SK-N-SH treated with all-trans-retinoic acid at 6 μM for 48 hours (cell line): ENCODE measurements at regions not wholly inside any gene's neighbourhood (a gene's known extent, or its start where the extent isn't known, plus 50 kb on each side); places are given as distances from the start of the nearest gene placed in this dataset.

Experiments used
- ATAC-seq: fragments of 200-7000 bp; cut with Tn5 transposase; 3 replicates; pipeline ENCODE4 v1.9.1; 2020; ENCODE audit warnings: mild to moderate bottlenecking, moderate library complexity
- ARNTL ChIP-seq: fragments of 450-650 bp; formaldehyde crosslinking; IDR thresholded peaks from 2 replicates; pipeline ENCODE4 v1.5.0; 2020; ENCODE audit warnings: low read depth, mild to moderate bottlenecking, moderate library complexity, borderline replicate concordance
- BACH2 ChIP-seq: fragments of 250-450 bp; sonication (Bioruptor Pico); IDR thresholded peaks from 2 replicates; pipeline ENCODE4 v1.9.0; 2021; ENCODE audit warnings: mild to moderate bottlenecking, borderline replicate concordance
- CSDC2 ChIP-seq: fragments of 250-450 bp; sonication (Bioruptor Pico); IDR thresholded peaks from 2 replicates; pipeline ENCODE4 v1.5.0; 2020; ENCODE audit warnings: mild to moderate bottlenecking, moderate library complexity
- ESRRG ChIP-seq: fragments of 250-450 bp; sonication (Bioruptor Pico); IDR thresholded peaks from 2 replicates; pipeline ENCODE4 v1.6.1; 2021; ENCODE audit warnings: mild to moderate bottlenecking
- GLIS3 ChIP-seq: fragments of 250-450 bp; sonication (Bioruptor Pico); IDR thresholded peaks from 2 replicates; pipeline ENCODE4 v1.5.0; 2020; ENCODE audit warnings: mild to moderate bottlenecking, moderate library complexity
- ISL1 ChIP-seq: fragments of 250-450 bp; sonication (Bioruptor Pico); IDR thresholded peaks from 2 replicates; pipeline ENCODE4 v2.1.2; 2022; ENCODE audit warnings: mild to moderate bottlenecking, moderate library complexity
- OSR1 ChIP-seq: fragments of 250-450 bp; sonication (Bioruptor Pico); IDR thresholded peaks from 2 replicates; pipeline ENCODE4 v1.8.0; 2022; ENCODE audit warnings: moderate library complexity, mild to moderate bottlenecking, inconsistent platforms
- RARB ChIP-seq: fragments of 250-450 bp; sonication (Bioruptor Pico); IDR thresholded peaks from 2 replicates; pipeline ENCODE4 v1.8.0; 2021; ENCODE audit warnings: mild to moderate bottlenecking, moderate library complexity
- SNAI2 ChIP-seq: fragments of 250-450 bp; sonication (Bioruptor Pico); IDR thresholded peaks from 2 replicates; pipeline ENCODE4 v1.5.0; 2020; ENCODE audit warnings: mild to moderate bottlenecking, moderate library complexity
- TCF4 ChIP-seq: fragments of 250-450 bp; sonication (Bioruptor Pico); IDR thresholded peaks from 2 replicates; pipeline ENCODE4 v1.8.0; 2021; ENCODE audit warnings: mild to moderate bottlenecking, moderate library complexity, borderline replicate concordance
- TOX ChIP-seq: fragments of 250-450 bp; sonication (Bioruptor Pico); IDR thresholded peaks from 2 replicates; pipeline ENCODE4 v1.8.0; 2021; ENCODE audit warnings: mild to moderate bottlenecking, moderate library complexity, borderline replicate concordance
- ZC3H10 ChIP-seq: fragments of 250-450 bp; sonication (Bioruptor Pico); IDR thresholded peaks from 2 replicates; pipeline ENCODE4 v1.5.1; 2021; ENCODE audit warnings: mild to moderate bottlenecking, moderate library complexity
- ZFP3 ChIP-seq: fragments of 250-450 bp; sonication (Bioruptor Pico); IDR thresholded peaks from 2 replicates; pipeline ENCODE4 v1.5.0; 2020; ENCODE audit warnings: mild to moderate bottlenecking, moderate library complexity
- ZFP30 ChIP-seq: fragments of 450-650 bp; formaldehyde crosslinking; IDR thresholded peaks from 2 replicates; pipeline ENCODE4 v1.5.0; 2022; ENCODE audit warnings: mild to moderate bottlenecking, moderate library complexity
- ZNF565 ChIP-seq: fragments of 450-650 bp; formaldehyde crosslinking; conservative IDR thresholded peaks from 2 replicates; pipeline ENCODE4 v1.5.0; 2020; ENCODE audit warnings: low read depth, mild to moderate bottlenecking, moderate library complexity
- ZNF70 ChIP-seq: fragments of 450-650 bp; formaldehyde crosslinking; IDR thresholded peaks from 2 replicates; pipeline ENCODE4 v1.5.0; 2020; ENCODE audit warnings: mild to moderate bottlenecking, moderate library complexity
- TF ChIP-seq, protein P1 (sequence below): fragments of 250-450 bp; sonication (Bioruptor Pico); IDR thresholded peaks from 2 replicates; pipeline ENCODE4 v1.5.1; 2021; ENCODE audit warnings: mild to moderate bottlenecking, moderate library complexity
- TF ChIP-seq, protein P2 (sequence below): fragments of 250-450 bp; sonication (Bioruptor Pico); IDR thresholded peaks from 2 replicates; pipeline ENCODE4 v1.5.1; 2020; ENCODE audit warnings: low read depth, mild to moderate bottlenecking, moderate library complexity
- TF ChIP-seq, protein P3 (sequence below): fragments of 250-450 bp; sonication (Bioruptor Pico); IDR thresholded peaks from 2 replicates; pipeline ENCODE4 v1.5.0; 2020; ENCODE audit warnings: mild to moderate bottlenecking, moderate library complexity
- TF ChIP-seq, protein P4 (sequence below): fragments of 250-450 bp; sonication (Bioruptor Pico); IDR thresholded peaks from 2 replicates; pipeline ENCODE4 v1.8.0; 2021; ENCODE audit warnings: low read depth, mild to moderate bottlenecking, moderate library complexity, borderline replicate concordance

DNA sequence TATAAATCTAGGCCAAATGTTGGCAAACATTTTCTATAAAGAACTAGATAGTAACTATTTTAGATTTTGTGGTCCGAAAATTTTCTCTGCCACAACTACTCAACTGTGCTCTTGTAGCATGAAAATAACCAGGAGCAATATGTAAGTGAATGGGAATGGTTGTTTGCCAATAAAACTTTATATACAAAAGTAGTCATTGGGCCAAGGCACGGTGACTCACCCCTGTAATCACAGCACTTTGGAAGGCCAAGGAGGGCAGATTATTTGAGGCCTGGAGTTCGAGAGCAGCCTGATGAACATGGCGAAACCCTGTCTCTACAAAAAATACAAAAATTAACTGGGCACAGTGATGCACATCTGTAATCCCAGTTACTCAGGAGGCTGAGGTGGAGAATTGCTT, 617.1 kb downstream of the EPM2A start:
- TF ChIP-seq ZC3H10 (CRISPR knock-in tag), result no peak
- no peak for ATAC-seq

DNA sequence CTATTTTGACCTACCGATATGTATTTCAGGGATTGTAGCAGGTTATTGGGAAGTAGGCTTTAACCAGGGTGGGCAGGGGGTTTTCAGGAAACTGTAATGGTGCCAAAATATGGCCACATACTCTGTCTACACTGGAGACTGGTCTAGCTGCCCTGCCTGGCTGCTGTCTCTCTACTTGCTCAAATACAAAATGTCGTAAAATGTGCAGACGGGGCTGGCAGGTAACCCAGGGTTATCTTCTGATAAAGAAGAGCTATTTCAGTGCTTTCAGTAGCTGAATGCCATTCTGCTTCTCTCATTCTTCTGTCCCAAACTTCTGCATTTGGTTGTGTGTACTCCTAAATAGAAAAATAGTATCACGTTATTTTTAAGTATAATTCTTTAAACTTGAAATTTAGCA, 616.2 kb downstream of the EPM2A start:
- TF ChIP-seq TCF4 (CRISPR knock-in tag), result no peak
- no peak for TF ChIP-seq ZFP30 (CRISPR knock-in tag)
- TF ChIP-seq ESRRG (CRISPR knock-in tag), result no peak
- no peak for TF ChIP-seq TOX (CRISPR knock-in tag)
- no peak for TF ChIP-seq ARNTL (CRISPR knock-in tag)
- no peak for TF ChIP-seq ZFP3
- no peak for TF ChIP-seq ZC3H10 (CRISPR knock-in tag)
- no peak for TF ChIP-seq ZNF70 (CRISPR knock-in tag)
- no peak for TF ChIP-seq OSR1 (CRISPR knock-in tag)
- TF ChIP-seq GLIS3 (CRISPR knock-in tag), result no peak
- TF ChIP-seq, protein P1, sequence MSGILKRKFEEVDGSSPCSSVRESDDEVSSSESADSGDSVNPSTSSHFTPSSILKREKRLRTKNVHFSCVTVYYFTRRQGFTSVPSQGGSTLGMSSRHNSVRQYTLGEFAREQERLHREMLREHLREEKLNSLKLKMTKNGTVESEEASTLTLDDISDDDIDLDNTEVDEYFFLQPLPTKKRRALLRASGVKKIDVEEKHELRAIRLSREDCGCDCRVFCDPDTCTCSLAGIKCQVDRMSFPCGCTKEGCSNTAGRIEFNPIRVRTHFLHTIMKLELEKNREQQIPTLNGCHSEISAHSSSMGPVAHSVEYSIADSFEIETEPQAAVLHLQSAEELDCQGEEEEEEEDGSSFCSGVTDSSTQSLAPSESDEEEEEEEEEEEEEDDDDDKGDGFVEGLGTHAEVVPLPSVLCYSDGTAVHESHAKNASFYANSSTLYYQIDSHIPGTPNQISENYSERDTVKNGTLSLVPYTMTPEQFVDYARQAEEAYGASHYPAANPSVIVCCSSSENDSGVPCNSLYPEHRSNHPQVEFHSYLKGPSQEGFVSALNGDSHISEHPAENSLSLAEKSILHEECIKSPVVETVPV (CRISPR knock-in tag), result no peak
- TF ChIP-seq, protein P2, sequence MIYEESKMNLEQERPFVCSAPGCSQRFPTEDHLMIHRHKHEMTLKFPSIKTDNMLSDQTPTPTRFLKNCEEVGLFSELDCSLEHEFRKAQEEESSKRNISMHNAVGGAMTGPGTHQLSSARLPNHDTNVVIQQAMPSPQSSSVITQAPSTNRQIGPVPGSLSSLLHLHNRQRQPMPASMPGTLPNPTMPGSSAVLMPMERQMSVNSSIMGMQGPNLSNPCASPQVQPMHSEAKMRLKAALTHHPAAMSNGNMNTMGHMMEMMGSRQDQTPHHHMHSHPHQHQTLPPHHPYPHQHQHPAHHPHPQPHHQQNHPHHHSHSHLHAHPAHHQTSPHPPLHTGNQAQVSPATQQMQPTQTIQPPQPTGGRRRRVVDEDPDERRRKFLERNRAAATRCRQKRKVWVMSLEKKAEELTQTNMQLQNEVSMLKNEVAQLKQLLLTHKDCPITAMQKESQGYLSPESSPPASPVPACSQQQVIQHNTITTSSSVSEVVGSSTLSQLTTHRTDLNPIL (CRISPR knock-in tag), result no peak
- no peak for TF ChIP-seq ISL1 (CRISPR knock-in tag)
- TF ChIP-seq CSDC2 (CRISPR knock-in tag), result no peak
- no peak for ATAC-seq

DNA sequence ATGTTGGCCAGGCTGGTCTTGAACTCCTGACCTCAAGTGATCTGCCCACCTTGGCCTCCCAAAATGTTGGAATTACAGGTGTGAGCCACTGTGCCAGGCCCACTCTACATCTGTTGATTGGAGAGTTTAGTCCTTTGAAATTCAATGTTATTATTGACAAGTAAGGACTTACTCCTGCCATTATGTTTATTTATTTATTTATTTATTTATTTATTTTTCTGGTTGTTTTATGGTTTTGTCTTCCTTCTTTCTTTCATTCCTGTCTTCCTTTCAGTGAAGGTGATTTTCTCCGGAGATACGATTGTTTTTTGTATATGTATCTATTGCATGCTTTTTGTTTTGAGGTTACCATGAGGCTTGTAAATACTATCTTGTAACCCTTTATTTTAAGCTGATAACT, 602.6 kb downstream of the EPM2A start:
- ATAC-seq, result no peak
- TF ChIP-seq CSDC2 (CRISPR knock-in tag) (no peak), ESRRG (CRISPR knock-in tag) (no peak), ZC3H10 (CRISPR knock-in tag) (no peak), SNAI2 (CRISPR knock-in tag) (no peak)

DNA sequence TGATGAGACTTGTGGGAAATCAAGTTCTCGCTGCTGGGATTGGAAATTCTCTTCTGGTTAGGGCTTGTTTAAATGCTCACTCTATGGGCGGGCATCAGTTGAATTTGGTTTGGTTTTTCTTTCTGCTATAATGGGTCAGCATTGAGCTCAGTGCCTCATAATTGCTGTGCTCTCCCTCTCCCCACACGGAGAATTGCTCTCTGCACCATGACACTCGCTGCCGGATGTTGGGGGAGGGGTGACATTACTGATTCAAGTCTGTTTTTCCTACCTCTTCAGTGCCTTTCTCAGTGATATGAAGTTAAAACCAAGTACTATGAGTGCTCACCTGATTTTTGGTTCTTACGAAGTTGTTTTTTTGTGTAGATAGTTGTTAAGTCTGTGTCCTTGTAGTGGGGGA, 599.6 kb downstream of the EPM2A start:
- no peak for ATAC-seq
- no peak for TF ChIP-seq ZFP30 (CRISPR knock-in tag)
- TF ChIP-seq RARB (CRISPR knock-in tag), result no peak
- TF ChIP-seq ARNTL (CRISPR knock-in tag), result no peak
- TF ChIP-seq, protein P1 (CRISPR knock-in tag), result no peak
- TF ChIP-seq TCF4 (CRISPR knock-in tag), result no peak
- no peak for TF ChIP-seq BACH2

DNA sequence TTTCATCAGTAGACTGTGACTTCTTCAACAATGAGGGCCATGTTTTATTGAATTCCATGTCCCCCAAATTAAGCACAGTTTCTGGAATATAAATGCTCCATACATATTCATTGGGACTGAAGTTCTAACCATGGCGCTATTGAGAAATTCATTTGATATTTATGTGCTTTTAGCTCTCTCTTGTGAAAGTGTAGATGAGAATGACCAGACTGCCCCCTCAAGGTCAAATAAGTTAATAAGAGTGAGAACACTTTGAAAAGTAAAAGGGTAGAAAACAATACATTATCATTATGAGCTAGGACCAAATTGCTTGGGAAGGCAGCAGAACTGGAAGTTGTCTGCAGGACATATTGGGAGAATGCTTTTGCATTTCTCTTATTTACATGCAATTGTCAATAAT, 597.9 kb downstream of the EPM2A start:
- TF ChIP-seq TCF4 (CRISPR knock-in tag) (no peak), ZFP30 (CRISPR knock-in tag) (no peak), BACH2 (no peak), RARB (CRISPR knock-in tag) (no peak), TOX (CRISPR knock-in tag) (no peak), ZNF565 (no peak), GLIS3 (CRISPR knock-in tag) (no peak), ESRRG (CRISPR knock-in tag) (no peak)
- TF ChIP-seq, protein P1 (CRISPR knock-in tag), result no peak
- TF ChIP-seq, protein P3, sequence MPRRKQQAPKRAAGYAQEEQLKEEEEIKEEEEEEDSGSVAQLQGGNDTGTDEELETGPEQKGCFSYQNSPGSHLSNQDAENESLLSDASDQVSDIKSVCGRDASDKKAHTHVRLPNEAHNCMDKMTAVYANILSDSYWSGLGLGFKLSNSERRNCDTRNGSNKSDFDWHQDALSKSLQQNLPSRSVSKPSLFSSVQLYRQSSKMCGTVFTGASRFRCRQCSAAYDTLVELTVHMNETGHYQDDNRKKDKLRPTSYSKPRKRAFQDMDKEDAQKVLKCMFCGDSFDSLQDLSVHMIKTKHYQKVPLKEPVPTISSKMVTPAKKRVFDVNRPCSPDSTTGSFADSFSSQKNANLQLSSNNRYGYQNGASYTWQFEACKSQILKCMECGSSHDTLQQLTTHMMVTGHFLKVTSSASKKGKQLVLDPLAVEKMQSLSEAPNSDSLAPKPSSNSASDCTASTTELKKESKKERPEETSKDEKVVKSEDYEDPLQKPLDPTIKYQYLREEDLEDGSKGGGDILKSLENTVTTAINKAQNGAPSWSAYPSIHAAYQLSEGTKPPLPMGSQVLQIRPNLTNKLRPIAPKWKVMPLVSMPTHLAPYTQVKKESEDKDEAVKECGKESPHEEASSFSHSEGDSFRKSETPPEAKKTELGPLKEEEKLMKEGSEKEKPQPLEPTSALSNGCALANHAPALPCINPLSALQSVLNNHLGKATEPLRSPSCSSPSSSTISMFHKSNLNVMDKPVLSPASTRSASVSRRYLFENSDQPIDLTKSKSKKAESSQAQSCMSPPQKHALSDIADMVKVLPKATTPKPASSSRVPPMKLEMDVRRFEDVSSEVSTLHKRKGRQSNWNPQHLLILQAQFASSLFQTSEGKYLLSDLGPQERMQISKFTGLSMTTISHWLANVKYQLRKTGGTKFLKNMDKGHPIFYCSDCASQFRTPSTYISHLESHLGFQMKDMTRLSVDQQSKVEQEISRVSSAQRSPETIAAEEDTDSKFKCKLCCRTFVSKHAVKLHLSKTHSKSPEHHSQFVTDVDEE (CRISPR knock-in tag), result no peak
- TF ChIP-seq, protein P4, sequence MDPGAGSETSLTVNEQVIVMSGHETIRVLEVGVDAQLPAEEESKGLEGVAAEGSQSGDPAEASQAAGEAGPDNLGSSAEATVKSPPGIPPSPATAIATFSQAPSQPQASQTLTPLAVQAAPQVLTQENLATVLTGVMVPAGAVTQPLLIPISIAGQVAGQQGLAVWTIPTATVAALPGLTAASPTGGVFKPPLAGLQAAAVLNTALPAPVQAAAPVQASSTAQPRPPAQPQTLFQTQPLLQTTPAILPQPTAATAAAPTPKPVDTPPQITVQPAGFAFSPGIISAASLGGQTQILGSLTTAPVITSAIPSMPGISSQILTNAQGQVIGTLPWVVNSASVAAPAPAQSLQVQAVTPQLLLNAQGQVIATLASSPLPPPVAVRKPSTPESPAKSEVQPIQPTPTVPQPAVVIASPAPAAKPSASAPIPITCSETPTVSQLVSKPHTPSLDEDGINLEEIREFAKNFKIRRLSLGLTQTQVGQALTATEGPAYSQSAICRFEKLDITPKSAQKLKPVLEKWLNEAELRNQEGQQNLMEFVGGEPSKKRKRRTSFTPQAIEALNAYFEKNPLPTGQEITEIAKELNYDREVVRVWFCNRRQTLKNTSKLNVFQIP (CRISPR knock-in tag), result no peak
- TF ChIP-seq, all 23 proteins: peak for 0
- no peak for ATAC-seq
